Body of pancreas (tissue), 4 donors: ENCODE measurements at regions not wholly inside any gene's neighbourhood (a gene's known extent, or its start where the extent isn't known, plus 50 kb on each side); places are given as distances from the start of the nearest gene placed in this dataset.

Experiments used
- CTCF ChIP-seq, 7 experiments: fragments of 450-650 bp in 4 of 7; fragments of 200-600 bp in 3 of 7; sonication (generic) in 3 of 7; IDR thresholded peaks; one replicate each; pipeline ENCODE4 v1.5.1; 2016 to 2019; ENCODE audit warnings: antibody characterized with exemption in 7 of 7
- POLR2A ChIP-seq, 3 donors: fragments of 450-650 bp; IDR thresholded peaks; one replicate each; pipeline ENCODE4 v1.6.1; 2016; ENCODE audit warnings: antibody characterized with exemption in 3 of 3, mild to moderate bottlenecking in 2 of 3

- TF ChIP-seq CTCF (IDR thresholded peaks at IDR 0.05) (no peak), POLR2A (IDR thresholded peaks at IDR 0.05) (no peak)
Observed at GRCh38 chr12:11984417-11984816, 86.3 kb upstream of the BCL2L14 start.
